HG02884 (cell line): ENCODE measurements at regions not wholly inside any gene's neighbourhood (a gene's known extent, or its start where the extent isn't known, plus 50 kb on each side); places are given as distances from the start of the nearest gene placed in this dataset.

Experiments used
- ATAC-seq: cut with Tn5 transposase; IDR thresholded peaks from one replicate; pipeline ENCODE4 v1.9.1; 2021; ENCODE audit warnings: mild to moderate bottlenecking, moderate library complexity; ENCODE audit not compliant: unreplicated experiment

- ATAC-seq, result no peak
Observed at GRCh38 chr4:182014164-182014563, 229.0 kb upstream of the TENM3 start.

- ATAC-seq, result no peak
Observed at GRCh38 chr4:182015014-182015413, 228.2 kb upstream of the TENM3 start.

DNA sequence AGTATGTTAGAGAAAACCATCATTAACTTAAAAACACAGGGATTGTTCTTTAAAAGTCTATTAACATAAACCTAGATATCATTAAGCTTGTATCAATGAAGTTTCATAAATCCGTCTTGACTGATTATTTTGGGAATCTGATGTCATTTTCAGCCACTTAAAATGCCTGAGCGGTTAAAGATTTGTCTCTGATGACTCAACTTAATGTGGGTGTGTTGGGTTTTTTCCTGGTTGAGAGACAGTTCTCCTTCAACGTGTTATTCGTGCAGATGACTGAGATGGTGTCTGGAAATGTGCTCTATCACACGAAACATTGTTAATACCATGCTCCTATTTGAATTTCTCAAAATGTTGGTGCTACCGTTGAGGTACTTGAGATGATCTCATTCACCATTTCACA, 227.3 kb upstream of the TENM3 start:
- no peak for ATAC-seq

DNA sequence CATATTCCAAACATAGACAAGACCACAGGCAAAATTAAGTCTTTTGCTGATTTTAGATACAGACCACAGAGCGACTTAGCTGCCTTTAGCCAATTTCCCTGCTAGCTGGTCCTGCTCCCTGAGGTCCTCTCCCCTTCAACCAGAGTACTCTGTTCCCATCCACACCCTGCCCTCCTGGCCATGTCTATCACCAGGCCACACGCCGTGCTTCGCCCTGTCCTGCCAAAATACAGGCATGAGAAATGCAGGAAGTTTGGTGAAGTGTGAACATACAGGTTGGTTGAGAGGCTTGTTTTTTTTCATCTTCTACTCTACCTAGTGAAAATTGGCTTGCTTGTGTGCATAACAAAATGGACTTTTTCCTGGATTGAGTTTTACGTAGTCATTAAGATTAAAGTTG, 226.2 kb upstream of the TENM3 start:
- ATAC-seq, result no peak

- peak; percentile 36 for ATAC-seq
Observed at GRCh38 chr4:182018691-182019090, 224.5 kb upstream of the TENM3 start.

- ATAC-seq, result peak; percentile 76
Observed at GRCh38 chr4:182019148-182019652, 224.0 kb upstream of the TENM3 start.

DNA sequence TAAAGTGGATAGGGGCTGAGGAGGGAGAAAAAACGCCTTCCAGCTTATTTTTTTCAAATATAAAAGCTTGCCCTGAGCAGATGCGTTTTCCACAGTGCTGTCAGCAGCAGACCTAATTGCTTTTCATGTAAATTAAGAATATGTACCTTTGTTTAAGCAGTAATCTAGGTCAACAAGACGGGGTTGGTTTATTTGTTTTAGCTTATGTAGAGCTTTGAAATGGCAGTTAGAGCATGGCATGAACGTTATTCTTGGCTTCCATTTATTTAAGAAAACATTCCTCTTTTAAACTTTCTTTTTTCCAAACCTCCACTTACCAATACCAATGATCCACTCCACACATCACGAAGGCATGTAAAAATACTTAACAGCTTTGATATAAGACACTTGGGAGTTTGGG, 220.3 kb upstream of the TENM3 start:
- no peak for ATAC-seq

- ATAC-seq, result no peak
Observed at GRCh38 chr4:182023469-182023868, 219.7 kb upstream of the TENM3 start.

DNA sequence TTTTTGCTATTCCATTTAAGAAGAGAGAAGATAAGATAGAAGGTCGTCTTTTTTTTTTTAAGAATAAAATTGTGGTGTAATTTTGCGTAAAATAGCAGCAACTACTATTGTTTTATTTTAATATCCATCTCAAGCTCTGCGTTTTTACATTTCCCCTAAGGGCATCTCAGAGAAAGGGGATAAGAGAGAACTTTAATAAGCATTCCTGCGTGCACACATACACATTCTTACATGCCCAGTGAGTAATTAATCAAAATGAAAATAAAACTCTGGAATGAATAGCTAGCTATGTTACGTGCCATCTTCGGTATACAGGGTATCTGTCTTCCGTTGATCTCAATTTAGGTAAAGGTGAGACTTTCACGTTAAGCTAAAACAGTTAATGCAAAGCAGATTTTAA, 200.3 kb upstream of the TENM3 start:
- ATAC-seq, result no peak

GRCh38 chr4:182048871-182049270, 194.3 kb upstream of the TENM3 start:
- no peak for ATAC-seq

GRCh38 chr4:182056866-182057265, 186.3 kb upstream of the TENM3 start:
- no peak for ATAC-seq

- no peak for ATAC-seq
Observed at GRCh38 chr4:182062458-182062857, 180.7 kb upstream of the TENM3 start.

DNA sequence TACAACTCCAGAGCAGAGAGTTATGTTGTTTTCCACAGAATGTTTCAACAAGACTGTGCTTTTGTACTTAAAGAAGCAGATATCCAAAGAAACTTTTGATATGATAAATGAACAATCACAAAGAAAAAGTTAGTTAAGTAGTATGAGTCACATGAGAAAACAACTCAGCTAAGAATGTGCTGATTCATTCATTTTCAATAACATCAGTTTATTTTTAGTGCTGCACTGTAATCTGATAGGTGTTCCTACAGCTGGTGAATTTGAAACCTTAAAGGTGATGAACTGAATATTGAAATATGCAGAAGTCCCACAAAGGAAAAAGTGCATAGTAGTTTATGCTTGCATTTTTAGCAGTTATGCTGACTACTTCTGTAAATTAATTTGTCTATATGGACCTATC, 180.3 kb upstream of the TENM3 start:
- no peak for ATAC-seq

GRCh38 chr4:182063651-182064050, 179.6 kb upstream of the TENM3 start:
- no peak for ATAC-seq

DNA sequence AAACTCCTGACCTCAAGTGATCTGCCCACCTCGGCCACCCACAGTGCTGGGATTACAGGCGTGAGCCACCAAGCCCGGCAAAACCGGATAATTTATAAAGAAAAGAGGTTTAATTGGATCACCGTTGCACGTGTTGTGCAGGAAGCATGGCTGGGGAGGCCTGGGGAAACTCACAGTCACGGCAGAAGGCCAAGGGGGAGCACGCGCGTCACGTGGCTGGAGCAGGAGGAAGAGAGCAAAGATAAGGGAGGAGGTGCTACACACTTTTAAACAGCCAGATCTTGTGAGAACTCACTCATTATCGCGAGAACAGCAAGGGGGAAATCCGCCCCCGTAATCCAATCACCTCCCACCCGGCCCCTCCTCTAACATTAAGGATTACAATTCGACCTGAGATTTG, 177.9 kb upstream of the TENM3 start:
- no peak for ATAC-seq

GRCh38 chr4:182066037-182066436, 177.2 kb upstream of the TENM3 start:
- no peak for ATAC-seq

DNA sequence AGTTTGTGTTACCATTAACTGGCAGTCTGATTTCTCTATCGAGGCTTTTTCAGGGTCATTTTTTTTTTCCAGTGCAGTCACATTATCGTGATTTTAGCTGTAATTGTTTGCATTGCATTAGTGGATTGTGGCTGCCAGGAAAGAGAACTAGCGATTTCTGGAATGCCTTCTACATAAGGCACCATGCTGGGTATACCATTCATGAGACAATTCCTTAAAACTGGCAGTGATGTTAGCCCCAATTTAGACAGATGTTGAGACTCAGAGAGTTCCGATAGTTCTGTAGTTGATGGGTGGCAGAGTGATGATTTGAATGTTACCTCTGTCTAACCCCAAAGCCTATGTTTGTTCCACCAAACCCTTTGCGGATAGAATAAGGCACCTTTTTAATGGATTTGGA, 175.4 kb upstream of the TENM3 start:
- no peak for ATAC-seq

DNA sequence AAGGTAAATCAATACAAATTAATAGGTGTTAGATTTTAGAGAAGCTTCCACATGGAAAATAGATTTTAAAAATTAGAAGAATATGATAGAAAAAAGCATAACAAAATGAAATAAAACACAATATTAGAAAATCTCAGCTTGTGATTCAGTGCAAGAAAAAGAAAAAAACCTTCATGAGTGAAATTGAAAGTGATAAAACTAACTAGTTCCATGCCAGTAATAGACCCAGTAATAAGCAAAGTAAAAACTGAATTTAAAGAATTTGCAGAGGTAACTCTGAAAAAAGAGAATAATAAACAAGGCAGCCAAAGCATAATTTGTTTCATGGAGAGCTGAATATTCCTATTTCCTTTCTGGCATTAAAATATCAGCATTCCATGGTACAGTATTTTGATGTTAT, 174.3 kb upstream of the TENM3 start:
- no peak for ATAC-seq

GRCh38 chr4:182073278-182073677, 169.9 kb upstream of the TENM3 start:
- ATAC-seq, result no peak

- no peak for ATAC-seq
Observed at GRCh38 chr4:182074139-182074538, 169.1 kb upstream of the TENM3 start.

DNA sequence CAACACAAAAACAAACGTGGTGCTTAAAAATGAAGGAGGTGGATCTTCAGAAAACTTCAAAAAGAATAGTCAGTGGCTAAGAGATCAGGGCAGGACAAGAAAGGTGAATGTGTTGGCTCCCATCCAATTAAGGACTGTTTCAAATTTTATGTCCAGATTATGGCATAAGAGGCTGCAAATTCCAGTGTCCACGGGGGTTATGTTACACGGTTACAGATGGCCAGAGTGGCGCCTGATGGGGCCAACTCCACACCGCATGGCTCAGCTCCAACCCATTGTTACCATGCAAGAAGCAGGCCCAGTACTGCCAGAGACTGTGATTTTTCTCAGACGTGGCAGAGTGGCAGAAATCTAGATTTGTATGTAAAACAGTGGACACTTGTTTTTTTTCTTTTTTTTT, 168.4 kb upstream of the TENM3 start:
- ATAC-seq, result no peak

DNA sequence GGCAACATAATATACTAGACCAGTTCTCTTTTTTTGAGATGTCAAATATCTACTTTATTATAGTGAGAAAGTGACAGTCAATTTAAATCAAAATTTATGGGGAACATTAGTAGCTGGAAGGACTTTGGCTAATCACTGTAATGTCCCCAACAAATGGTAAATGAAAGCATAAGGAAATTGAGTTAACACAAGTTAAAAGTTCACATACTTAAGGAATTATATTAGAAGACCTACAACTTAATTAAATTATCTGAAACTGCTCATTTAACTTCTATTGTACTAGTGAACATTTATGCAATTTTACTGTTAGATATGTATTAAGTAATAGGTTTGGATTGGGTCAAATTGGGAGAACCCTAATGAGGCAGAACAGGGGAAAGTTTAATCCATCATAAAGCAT, 160.3 kb upstream of the TENM3 start:
- no peak for ATAC-seq

DNA sequence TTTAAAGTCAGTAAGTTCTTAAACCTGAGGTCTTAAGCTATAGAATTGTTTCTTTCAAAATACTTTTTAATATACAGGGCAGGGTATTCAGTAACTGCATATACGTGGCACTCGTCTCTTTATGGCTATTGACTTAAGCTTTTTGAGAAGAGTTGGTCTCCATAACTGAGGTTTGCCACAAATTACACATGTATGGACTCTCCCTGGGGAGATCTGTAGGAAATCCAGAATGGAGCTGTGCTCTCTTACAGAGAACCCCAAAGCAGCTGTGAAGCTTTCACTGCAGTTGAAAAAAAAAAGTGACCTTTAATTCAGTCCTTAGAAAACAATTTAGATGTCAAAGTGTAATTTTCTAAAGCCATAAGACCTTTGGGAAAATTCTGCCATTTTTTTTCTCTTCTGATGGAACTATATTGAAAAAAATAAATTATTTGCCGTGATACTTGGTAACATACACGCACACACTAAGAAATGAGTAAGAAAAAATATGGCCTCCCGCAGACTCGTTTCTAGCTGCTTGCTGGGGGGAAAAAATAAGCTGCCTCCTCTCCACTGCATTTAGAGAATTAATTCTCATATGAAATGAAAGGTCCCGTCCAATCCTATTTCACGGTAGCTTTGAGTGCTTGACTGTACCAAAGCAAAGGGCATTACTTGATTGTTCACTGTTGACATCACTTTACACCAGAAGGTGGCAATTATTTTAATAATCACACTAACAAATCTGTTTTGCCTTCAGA, 159.4 kb upstream of the TENM3 start:
- no peak for ATAC-seq
